HepG2 (cell line): ENCODE measurements at regions not wholly inside any gene's neighbourhood (a gene's known extent, or its start where the extent isn't known, plus 50 kb on each side); places are given as distances from the start of the nearest gene placed in this dataset.

Source experiments
- ATAC-seq: fragments of 200-7000 bp; cut with Tn5 transposase; 3 replicates; pipeline ENCODE4 v1.9.1; 2020; ENCODE audit warnings: mild to moderate bottlenecking, moderate library complexity
- BruUV-seq: library from RNA; stranded (reverse); fragments of 400-500 nt; replicated peaks from 2 replicates; lab custom pipeline; 2021; lab: Mats Ljungman, UMichigan
- CTCF ChIA-PET: fragments of 300-600 bp; formaldehyde crosslinking; extraction: SDS; loops from one replicate; lab custom pipeline; 2021; ENCODE audit warnings: low total read pairs, inconsistent platforms, low intra/inter-chr PET ratio; lab: Yijun Ruan, JAX
- POLR2A ChIA-PET: fragments of 350-600 bp; sonication (Branson Sonifier 250); formaldehyde crosslinking; loops from one replicate; lab custom pipeline; 2020; ENCODE audit warnings: antibody characterized with exemption, inconsistent platforms; lab: Yijun Ruan, JAX
- DNase-seq: peaks from one replicate; pipeline ENCODE4 v3.0.0-alpha.2; 2015; ENCODE audit warnings: low spot score
- FAIRE-seq: peaks from 3 replicates; lab custom pipeline; 2011; peaks lifted over from hg19 to GRCh38; lab: Jason Lieb, UNC
- H2AFZ ChIP-seq: one replicate; pipeline ENCODE4 v1.6.1; 2011; ENCODE audit warnings: low read length, inconsistent platforms
- H3K27ac ChIP-seq: fragments of 300-600 bp; 3 replicates; pipeline ENCODE4 v1.8.0; 2011; ENCODE audit warnings: mixed run types, mild to moderate bottlenecking, mixed read lengths, low read length, inconsistent platforms; ENCODE audit not compliant: insufficient read depth; ENCODE audit errors: extremely low read length
- H3K27me3 ChIP-seq, 2 experiments: fragments of 200-600 bp in 1 of 2; 2 replicates in 1 of 2; 3 replicates in 1 of 2; pipeline versions ENCODE4 v1.6.0 to v1.8.0; 2011; ENCODE audit warnings: low read length in 2 of 2, mild to moderate bottlenecking in 2 of 2, moderate library complexity in 2 of 2, inconsistent platforms in 1 of 2; ENCODE audit not compliant: insufficient read depth in 2 of 2, control insufficient read depth in 1 of 2
- H3K36me3 ChIP-seq, 2 experiments: fragments of 200-600 bp in 1 of 2; replicated peaks in 1 of 2; 2 replicates in 1 of 2; 3 replicates in 1 of 2; pipeline versions ENCODE4 v1.5.1 to v1.8.0; 2011; ENCODE audit warnings: low read length in 2 of 2, inconsistent platforms in 1 of 2; ENCODE audit not compliant: insufficient read depth in 2 of 2, control insufficient read depth in 1 of 2
- H3K4me1 ChIP-seq: 2 replicates; pipeline ENCODE4 v1.5.1; 2012; ENCODE audit warnings: low read length, inconsistent platforms; ENCODE audit not compliant: insufficient read depth
- H3K4me2 ChIP-seq: 2 replicates; pipeline ENCODE4 v1.6.0; 2011; ENCODE audit warnings: low read depth, low read length, inconsistent platforms
- H3K4me3 ChIP-seq, 3 experiments: fragments of 200-600 bp in 1 of 3; sonication (generic), shearing (Covaris generic) in 1 of 3; replicated peaks in 1 of 3; 2 replicates each; pipeline ENCODE4 v1.5.1; 2011 to 2016; ENCODE audit warnings: low read length in 3 of 3, inconsistent platforms in 2 of 3, low read depth in 2 of 3, mild to moderate bottlenecking in 2 of 3, control low read depth in 1 of 3, mixed read lengths in 1 of 3; ENCODE audit not compliant: insufficient read depth in 1 of 3
- H3K79me2 ChIP-seq: one replicate; pipeline ENCODE4 v1.6.1; 2011; ENCODE audit warnings: low read length, inconsistent platforms; ENCODE audit not compliant: insufficient read depth
- H3K9ac ChIP-seq: 2 replicates; pipeline ENCODE4 v1.6.0; 2011; ENCODE audit warnings: mild to moderate bottlenecking, low read depth, low read length, inconsistent platforms; ENCODE audit not compliant: insufficient read depth
- H3K9me3 ChIP-seq: 2 replicates; pipeline ENCODE4 v1.5.1; 2012; ENCODE audit warnings: mild to moderate bottlenecking, low read length
- H4K20me1 ChIP-seq: 2 replicates; pipeline ENCODE4 v1.6.0; 2011; ENCODE audit warnings: inconsistent platforms, mild to moderate bottlenecking, low read length, moderate library complexity; ENCODE audit not compliant: insufficient read depth
- BRD4 ChIP-seq: sonication (generic); formaldehyde crosslinking; IDR thresholded peaks from 2 replicates; pipeline ENCODE4 v1.4.0; 2020; ENCODE audit warnings: missing genetic modification reagents
- CERS6 ChIP-seq: sonication (generic); formaldehyde crosslinking; IDR thresholded peaks from 2 replicates; pipeline ENCODE4 v1.5.0; 2020; ENCODE audit warnings: missing genetic modification reagents
- CSRNP1 ChIP-seq: sonication (generic); formaldehyde crosslinking; IDR thresholded peaks from 2 replicates; pipeline ENCODE4 v1.8.1; 2023; ENCODE audit warnings: mild to moderate bottlenecking, missing genetic modification reagents
- FOXP1 ChIP-seq, 2 experiments: fragments of 450-650 bp in 1 of 2; IDR thresholded peaks; 2 replicates each; pipeline ENCODE4 v1.6.1; 2017 to 2018; ENCODE audit warnings: antibody characterized with exemption in 1 of 2
- HMG20B ChIP-seq: conservative IDR thresholded peaks from 2 replicates; pipeline ENCODE4 v1.6.1; 2016; ENCODE audit warnings: missing genetic modification reagents, missing compliant biosample characterization
- IKZF4 ChIP-seq: sonication (generic); formaldehyde crosslinking; IDR thresholded peaks from 2 replicates; pipeline ENCODE4 v1.5.1; 2020; ENCODE audit warnings: borderline replicate concordance, mild to moderate bottlenecking, low read depth, missing genetic modification reagents; ENCODE audit errors: not compliant biosample characterization
- JDP2 ChIP-seq: sonication (generic); formaldehyde crosslinking; IDR thresholded peaks from 2 replicates; pipeline ENCODE4 v1.8.1; 2022; ENCODE audit warnings: missing genetic modification reagents, borderline replicate concordance
- NFAT5 ChIP-seq: sonication (generic); formaldehyde crosslinking; IDR thresholded peaks from 2 replicates; pipeline ENCODE4 v1.4.0; 2020; ENCODE audit warnings: missing genetic modification reagents
- NFKB2 ChIP-seq: sonication (generic); formaldehyde crosslinking; IDR thresholded peaks from 2 replicates; pipeline ENCODE4 v1.4.0; 2020; ENCODE audit warnings: missing genetic modification reagents, borderline replicate concordance
- POLR2AphosphoS2 ChIP-seq: IDR thresholded peaks from 2 replicates; pipeline ENCODE4 v1.6.1; 2011; ENCODE audit warnings: low read depth, low read length, improper control_type of control experiment
- SP2 ChIP-seq: sonication (generic); formaldehyde crosslinking; IDR thresholded peaks from 2 replicates; pipeline ENCODE4 v1.5.1; 2020; ENCODE audit warnings: mild to moderate bottlenecking, missing genetic modification reagents
- ZBTB7A ChIP-seq: sonication (generic); formaldehyde crosslinking; IDR thresholded peaks from 2 replicates; pipeline ENCODE4 v1.8.0; 2022; ENCODE audit warnings: mild to moderate bottlenecking, missing genetic modification reagents
- ZNF710 ChIP-seq: sonication (generic); formaldehyde crosslinking; IDR thresholded peaks from 2 replicates; pipeline ENCODE4 v1.5.0; 2020; ENCODE audit warnings: mild to moderate bottlenecking, missing genetic modification reagents, borderline replicate concordance
- ZNF768 ChIP-seq: sonication (generic); formaldehyde crosslinking; IDR thresholded peaks from 2 replicates; pipeline ENCODE4 v1.4.0; 2020; ENCODE audit warnings: missing genetic modification reagents
- ZNF816 ChIP-seq: sonication (generic); formaldehyde crosslinking; IDR thresholded peaks from 2 replicates; pipeline ENCODE4 v1.8.0; 2022; ENCODE audit warnings: missing genetic modification reagents, mild to moderate bottlenecking, borderline replicate concordance
- WGBS: methylation state at CpG from one replicate; pipeline ENCODE4 v1.1.6; 2017; ENCODE audit warnings: low lambda C conversion rate; 5-methylcytosine and 5-hydroxymethylcytosine counted together
- in situ Hi-C: cut with HindIII; loops from 2 replicates; pipeline ENCODE4 v1.10.0; 2017; ENCODE audit warnings: low pct_unique_long_range_greater_than_20kb; ENCODE audit not compliant: extremely low pct_ligation_motif_present
- intact Hi-C: fragments of 100-400 bp; cut with micrococcal nuclease; formaldehyde crosslinking; loops from one replicate; pipeline ENCODE4 v1.10.0; 2022; ENCODE audit not compliant: unreplicated experiment

GRCh38 chr6:168156742-168157265 lies 77.8 kb upstream of the FRMD1 start:
- peaks cover 52% of the 10 kb centered on the region for H3K4me1 ChIP-seq
- H3K9me3 ChIP-seq = no peaks in the 10 kb centered on the region
- 65% methylated on average over 8 of the region's 12 CpGs for WGBS
- H4K20me1 ChIP-seq = no peaks in the 10 kb centered on the region
- H3K9ac ChIP-seq = no peak overlapping the region
- H3K27me3 ChIP-seq = peaks cover 7 to 39% of the 10 kb centered on the region in 2 experiments; a peak in 4 of 5 replicates
- BruUV-seq = no TSS peak
- H3K27ac ChIP-seq = no peak overlapping the region
- no peak for DNase-seq
- FAIRE-seq = no peak
- ChIA-PET CTCF (no interaction called here), POLR2A (no interaction called here)
- in situ Hi-C loops (loop anchor here (10.0 kb wide), 1 partner anchor 728 kb away; no protein-coding TSS in a partner anchor), intact Hi-C loops (loop anchor here (10.0 kb wide), 1 partner anchor 728 kb away; no protein-coding TSS in a partner anchor)
- H3K36me3 ChIP-seq = no peaks in the 10 kb centered on the region
- no peak overlapping the region; the same call in 1 of the 2 replicates for H3K4me2 ChIP-seq
- H2AFZ ChIP-seq = no peak overlapping the region
- no peak for ATAC-seq
- no peak overlapping the region for H3K4me3 ChIP-seq
- H3K79me2 ChIP-seq = no peaks in the 10 kb centered on the region
- no peak for TF ChIP-seq IKZF4 (CRISPR knock-in tag)
- no peak for TF ChIP-seq JDP2 (CRISPR knock-in tag)
- TF ChIP-seq CSRNP1 (CRISPR knock-in tag) = no peak
- TF ChIP-seq NFAT5 (CRISPR knock-in tag) = no peak
- no peak for TF ChIP-seq CERS6 (CRISPR knock-in tag)
- TF ChIP-seq ZNF710 (CRISPR knock-in tag) = no peak
- no peak for TF ChIP-seq NFKB2 (CRISPR knock-in tag)
- no peak for TF ChIP-seq ZBTB7A (CRISPR knock-in tag)
- no peak for TF ChIP-seq HMG20B (CRISPR knock-in tag)
- no peak for TF ChIP-seq POLR2AphosphoS2
- TF ChIP-seq ZNF816 = no peak
- TF ChIP-seq ZNF768 (CRISPR knock-in tag) = no peak
- TF ChIP-seq BRD4 (CRISPR knock-in tag) = no peak
- TF ChIP-seq FOXP1 (IDR thresholded peaks at IDR 0.05) = no peak
- TF ChIP-seq FOXP1 (CRISPR knock-in tag; IDR thresholded peaks at IDR 0.05) = no peak
- no peak for TF ChIP-seq SP2 (CRISPR knock-in tag)
